ENCODE measurements at regions not wholly inside any gene's neighbourhood (a gene's known extent, or its start where the extent isn't known, plus 50 kb on each side); places are given as distances from the start of the nearest gene placed in this dataset.

DNA sequence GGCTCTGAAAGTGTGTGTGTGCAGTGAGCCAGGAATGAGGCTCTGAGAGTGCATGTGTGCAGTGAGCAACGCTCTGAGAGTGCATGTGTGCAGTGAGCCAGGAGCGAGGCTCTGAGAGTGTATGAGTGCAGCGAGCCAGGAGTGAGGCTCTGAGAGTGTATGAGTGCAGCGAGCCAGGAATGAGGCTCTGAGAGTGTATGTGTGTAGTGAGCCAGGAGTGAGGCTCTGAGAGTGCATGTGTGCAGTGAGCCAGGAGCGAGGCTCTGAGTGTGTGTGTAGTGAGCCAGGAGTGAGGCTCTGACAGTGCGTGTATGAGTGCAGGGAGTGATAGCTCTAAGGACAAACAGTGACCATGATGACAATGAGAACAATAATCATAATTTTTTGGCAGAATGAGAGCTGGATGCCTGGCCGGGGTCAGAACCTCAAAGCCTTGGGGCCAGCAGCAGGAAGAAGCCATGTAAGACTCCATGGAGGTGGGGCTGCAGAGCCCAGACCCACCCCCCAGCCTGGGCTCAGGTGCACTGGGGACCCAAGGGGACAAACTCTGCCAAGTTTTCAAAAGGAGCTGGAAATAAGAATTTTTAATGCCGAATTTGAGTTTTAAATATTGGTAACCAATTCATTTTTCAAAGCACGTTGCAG, 85.7 kb upstream of the PRR20G start:
- no peak for TF ChIP-seq POLR2A (IDR thresholded peaks at IDR 0.05)
- TF ChIP-seq, protein P1, sequence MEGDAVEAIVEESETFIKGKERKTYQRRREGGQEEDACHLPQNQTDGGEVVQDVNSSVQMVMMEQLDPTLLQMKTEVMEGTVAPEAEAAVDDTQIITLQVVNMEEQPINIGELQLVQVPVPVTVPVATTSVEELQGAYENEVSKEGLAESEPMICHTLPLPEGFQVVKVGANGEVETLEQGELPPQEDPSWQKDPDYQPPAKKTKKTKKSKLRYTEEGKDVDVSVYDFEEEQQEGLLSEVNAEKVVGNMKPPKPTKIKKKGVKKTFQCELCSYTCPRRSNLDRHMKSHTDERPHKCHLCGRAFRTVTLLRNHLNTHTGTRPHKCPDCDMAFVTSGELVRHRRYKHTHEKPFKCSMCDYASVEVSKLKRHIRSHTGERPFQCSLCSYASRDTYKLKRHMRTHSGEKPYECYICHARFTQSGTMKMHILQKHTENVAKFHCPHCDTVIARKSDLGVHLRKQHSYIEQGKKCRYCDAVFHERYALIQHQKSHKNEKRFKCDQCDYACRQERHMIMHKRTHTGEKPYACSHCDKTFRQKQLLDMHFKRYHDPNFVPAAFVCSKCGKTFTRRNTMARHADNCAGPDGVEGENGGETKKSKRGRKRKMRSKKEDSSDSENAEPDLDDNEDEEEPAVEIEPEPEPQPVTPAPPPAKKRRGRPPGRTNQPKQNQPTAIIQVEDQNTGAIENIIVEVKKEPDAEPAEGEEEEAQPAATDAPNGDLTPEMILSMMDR (IDR thresholded peaks at IDR 0.05), result no peak
- no peak for TF ChIP-seq EP300 (IDR thresholded peaks at IDR 0.05; ENCODE audit: low read depth)
- TF ChIP-seq POLR2AphosphoS5 (IDR thresholded peaks at IDR 0.05), result no peak
